ENCODE measurements at regions not wholly inside any gene's neighbourhood (a gene's known extent, or its start where the extent isn't known, plus 50 kb on each side); places are given as distances from the start of the nearest gene placed in this dataset.
"Not testable (repeated sequence)": the region's sequence is repeated elsewhere in the genome, so short reads cannot be mapped to it uniquely, and the experiment has no call there.

GRCh38 chr12:131619736-131620506 lies 91.0 kb upstream of the SFSWAP start:
- Histone ChIP-seq H3K4me3 (ENCODE audit: low read depth, low read length) (no peak overlapping the region), H3K36me3 (ENCODE audit: control insufficient read depth, insufficient read depth, low read length) (no peaks in the 10 kb centered on the region), H3K27me3 (ENCODE audit: control insufficient read depth, insufficient read depth, low read length) (no peaks in the 10 kb centered on the region)
- no peak for DNase-seq (ENCODE audit: low read depth)
- TF ChIP-seq CTCF (IDR thresholded peaks at IDR 0.05; ENCODE audit: insufficient read depth, low read length, severe bottlenecking) = no peak
- no peak for FAIRE-seq

GRCh38 chr12:131620520-131620919 lies 90.4 kb upstream of the SFSWAP start:
- Histone ChIP-seq H3K27me3 (ENCODE audit: control insufficient read depth, insufficient read depth, low read length) (no peaks in the 10 kb centered on the region), H3K36me3 (ENCODE audit: control insufficient read depth, insufficient read depth, low read length) (no peaks in the 10 kb centered on the region), H3K4me3 (ENCODE audit: low read depth, low read length) (no peak overlapping the region)
- no peak for FAIRE-seq
- DNase-seq (ENCODE audit: low read depth) = no peak
- TF ChIP-seq CTCF (IDR thresholded peaks at IDR 0.05; ENCODE audit: insufficient read depth, low read length, severe bottlenecking) = no peak

- FAIRE-seq (no peak), DNase-seq (ENCODE audit: low read depth) (no peak)
- H3K4me3 ChIP-seq (ENCODE audit: low read depth, low read length) = no peak overlapping the region
- no peaks in the 10 kb centered on the region for H3K36me3 ChIP-seq (ENCODE audit: control insufficient read depth, insufficient read depth, low read length)
- TF ChIP-seq CTCF (IDR thresholded peaks at IDR 0.05; ENCODE audit: insufficient read depth, low read length, severe bottlenecking) = no peak
- H3K27me3 ChIP-seq (ENCODE audit: control insufficient read depth, insufficient read depth, low read length) = no peaks in the 10 kb centered on the region
Measured at GRCh38 chr12:131620946-131621681, 89.8 kb upstream of the SFSWAP start.

- peak; percentile 58 for DNase-seq (ENCODE audit: low read depth)
- TF ChIP-seq CTCF (IDR thresholded peaks at IDR 0.05; ENCODE audit: insufficient read depth, low read length, severe bottlenecking) = no peak
- no peaks in the 10 kb centered on the region for H3K36me3 ChIP-seq (ENCODE audit: control insufficient read depth, insufficient read depth, low read length)
- H3K4me3 ChIP-seq (ENCODE audit: low read depth, low read length) = no peak overlapping the region
- no peaks in the 10 kb centered on the region for H3K27me3 ChIP-seq (ENCODE audit: control insufficient read depth, insufficient read depth, low read length)
- FAIRE-seq = peak; percentile 7
Measured at GRCh38 chr12:131621701-131622421, 89.0 kb upstream of the SFSWAP start.

GRCh38 chr12:131622422-131622955 lies 88.4 kb upstream of the SFSWAP start:
- no peak for FAIRE-seq
- TF ChIP-seq CTCF (IDR thresholded peaks at IDR 0.05; ENCODE audit: insufficient read depth, low read length, severe bottlenecking) = no peak
- no peaks in the 10 kb centered on the region for H3K27me3 ChIP-seq (ENCODE audit: control insufficient read depth, insufficient read depth, low read length)
- H3K36me3 ChIP-seq (ENCODE audit: control insufficient read depth, insufficient read depth, low read length) = no peaks in the 10 kb centered on the region
- no peak for DNase-seq (ENCODE audit: low read depth)
- H3K4me3 ChIP-seq (ENCODE audit: low read depth, low read length) = no peak overlapping the region

- not testable (repeated sequence) for H3K27me3 ChIP-seq (ENCODE audit: control insufficient read depth, insufficient read depth, low read length); DNase-seq (ENCODE audit: low read depth); H3K4me3 ChIP-seq (ENCODE audit: low read depth, low read length); H3K36me3 ChIP-seq (ENCODE audit: control insufficient read depth, insufficient read depth, low read length)
- FAIRE-seq = peak; percentile 23
Measured at GRCh38 chr12:131623404-131624368, 87.2 kb upstream of the SFSWAP start.

GRCh38 chr12:131624369-131624739 lies 86.5 kb upstream of the SFSWAP start:
- H3K27me3 ChIP-seq (ENCODE audit: control insufficient read depth, insufficient read depth, low read length); H3K36me3 ChIP-seq (ENCODE audit: control insufficient read depth, insufficient read depth, low read length); DNase-seq (ENCODE audit: low read depth); H3K4me3 ChIP-seq (ENCODE audit: low read depth, low read length): not testable (repeated sequence)
- peak; percentile 90 for FAIRE-seq
